ENCODE measurements at regions not wholly inside any gene's neighbourhood (a gene's known extent, or its start where the extent isn't known, plus 50 kb on each side); places are given as distances from the start of the nearest gene placed in this dataset.

DNA sequence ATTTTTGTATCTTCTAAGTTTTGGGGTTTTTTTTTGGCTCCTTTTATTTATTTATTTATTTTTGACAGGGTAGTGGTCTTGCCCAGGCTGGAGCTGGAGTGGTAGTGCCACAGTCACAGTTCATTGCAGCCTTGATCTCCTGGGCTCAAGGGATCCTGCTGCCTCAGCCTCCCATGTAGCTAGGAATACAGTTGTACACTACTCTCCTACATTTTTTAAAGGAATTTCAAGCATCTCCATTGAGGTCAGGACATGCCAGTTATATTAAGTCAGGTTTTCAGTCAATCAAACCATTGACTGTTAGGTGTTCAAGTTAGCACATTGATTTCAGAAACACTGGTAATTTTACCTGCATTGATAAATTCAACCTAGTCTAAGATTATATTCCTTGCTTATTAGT, 480.5 kb upstream of the SPRY2 start:
- no peaks in the 10 kb centered on the region for H3K4me1 ChIP-seq (ENCODE audit: control insufficient read depth, extremely low read depth, insufficient read depth, low read length)
- H3K9me3 ChIP-seq (replicated peaks; ENCODE audit: control insufficient read depth, insufficient read depth, low read length), result no peaks in the 10 kb centered on the region
- no peak overlapping the region for H3K27ac ChIP-seq (ENCODE audit: insufficient read depth, low read depth, low read length)
- no peak overlapping the region for H3K9ac ChIP-seq (replicated peaks; ENCODE audit: extremely low read depth, insufficient read depth, low read length)
- dilution Hi-C loops (cut with MboI; ENCODE audit: extremely low pct_ligation_motif_present, low sequenced_read_pairs) (no loop called here), intact Hi-C loops (cut with micrococcal nuclease) (no loop called here)
- no peaks in the 10 kb centered on the region for H4K20me1 ChIP-seq (replicated peaks; ENCODE audit: control insufficient read depth, extremely low read depth, insufficient read depth, low read length)
- H3K4me3 ChIP-seq (replicated peaks in 1 of 3; ENCODE audit: insufficient read depth in 1 of 3, low read depth in 1 of 3, low read length in 3 of 3), result no peak overlapping the region
- no peak overlapping the region for H2AFZ ChIP-seq (ENCODE audit: low read depth, low read length)
- no peaks in the 10 kb centered on the region for H3K36me3 ChIP-seq (ENCODE audit: control insufficient read depth in 2 of 2, extremely low read depth in 1 of 2, insufficient read depth in 2 of 2, low read length in 2 of 2)
- ChIA-PET CTCF (interaction anchor here (1.1 kb wide), 1 partner anchor 779 kb away, joined by 3 read pairs; no protein-coding TSS in a partner anchor), POLR2A (no interaction called here)
- no peaks in the 10 kb centered on the region for H3K9me1 ChIP-seq (replicated peaks; ENCODE audit: control insufficient read depth, extremely low read depth, insufficient read depth, low read length)
- FAIRE-seq, result no peak
- no TSS peak for BruUV-seq (replicated peaks)
- DNase-seq (ENCODE audit: low read depth, low spot score), result no peak
- H3K4me2 ChIP-seq (ENCODE audit: insufficient read depth, low read length), result no peak overlapping the region
- H3K79me2 ChIP-seq (ENCODE audit: control insufficient read depth, insufficient read depth, low read length), result no peaks in the 10 kb centered on the region
- H3K27me3 ChIP-seq (ENCODE audit: control insufficient read depth in 2 of 2, insufficient read depth in 2 of 2, low read length in 2 of 2), result no peaks in the 10 kb centered on the region
- TF ChIP-seq GATA2 (IDR thresholded peaks at IDR 0.05; ENCODE audit: insufficient read depth, insufficient read length, low read depth, low read length) (no peak), POLR2A (IDR thresholded peaks at IDR 0.05; ENCODE audit: low read depth, low read length) (no peak), FOS (IDR thresholded peaks at IDR 0.05; ENCODE audit: borderline replicate concordance, insufficient read depth, low read length) (no peak), MYC (IDR thresholded peaks at IDR 0.05; ENCODE audit: low read depth, low read length) (no peak), JUN (IDR thresholded peaks at IDR 0.05; ENCODE audit: borderline replicate concordance, insufficient read depth, insufficient read length, low read depth) (no peak), POLR2AphosphoS5 (IDR thresholded peaks at IDR 0.05; ENCODE audit: insufficient read depth, low read depth, low read length) (no peak), EZH2 (IDR thresholded peaks at IDR 0.05; ENCODE audit: borderline replicate concordance, low read depth, low read length, severe bottlenecking) (no peak)
- TF ChIP-seq, protein P1, sequence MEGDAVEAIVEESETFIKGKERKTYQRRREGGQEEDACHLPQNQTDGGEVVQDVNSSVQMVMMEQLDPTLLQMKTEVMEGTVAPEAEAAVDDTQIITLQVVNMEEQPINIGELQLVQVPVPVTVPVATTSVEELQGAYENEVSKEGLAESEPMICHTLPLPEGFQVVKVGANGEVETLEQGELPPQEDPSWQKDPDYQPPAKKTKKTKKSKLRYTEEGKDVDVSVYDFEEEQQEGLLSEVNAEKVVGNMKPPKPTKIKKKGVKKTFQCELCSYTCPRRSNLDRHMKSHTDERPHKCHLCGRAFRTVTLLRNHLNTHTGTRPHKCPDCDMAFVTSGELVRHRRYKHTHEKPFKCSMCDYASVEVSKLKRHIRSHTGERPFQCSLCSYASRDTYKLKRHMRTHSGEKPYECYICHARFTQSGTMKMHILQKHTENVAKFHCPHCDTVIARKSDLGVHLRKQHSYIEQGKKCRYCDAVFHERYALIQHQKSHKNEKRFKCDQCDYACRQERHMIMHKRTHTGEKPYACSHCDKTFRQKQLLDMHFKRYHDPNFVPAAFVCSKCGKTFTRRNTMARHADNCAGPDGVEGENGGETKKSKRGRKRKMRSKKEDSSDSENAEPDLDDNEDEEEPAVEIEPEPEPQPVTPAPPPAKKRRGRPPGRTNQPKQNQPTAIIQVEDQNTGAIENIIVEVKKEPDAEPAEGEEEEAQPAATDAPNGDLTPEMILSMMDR (IDR thresholded peaks at IDR 0.05; ENCODE audit: extremely low read depth in 1 of 2, insufficient read depth in 1 of 2, low read depth in 1 of 2, low read length in 2 of 2), result no peak
- TF ChIP-seq, protein P2, sequence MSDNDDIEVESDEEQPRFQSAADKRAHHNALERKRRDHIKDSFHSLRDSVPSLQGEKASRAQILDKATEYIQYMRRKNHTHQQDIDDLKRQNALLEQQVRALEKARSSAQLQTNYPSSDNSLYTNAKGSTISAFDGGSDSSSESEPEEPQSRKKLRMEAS (IDR thresholded peaks at IDR 0.05; ENCODE audit: insufficient read depth, insufficient read length), result no peak

All from endothelial cell of umbilical vein (primary cell).